GM18873 (cell line): ENCODE measurements at regions not wholly inside any gene's neighbourhood (a gene's known extent, or its start where the extent isn't known, plus 50 kb on each side); places are given as distances from the start of the nearest gene placed in this dataset.
"Not testable (repeated sequence)": the region's sequence is repeated elsewhere in the genome, so short reads cannot be mapped to it uniquely, and the experiment has no call there.

Experiments
- ATAC-seq: cut with Tn5 transposase; IDR thresholded peaks from one replicate; pipeline ENCODE4 v1.9.1; 2021; ENCODE audit warnings: mild to moderate bottlenecking, moderate library complexity, moderate number of reproducible peaks; ENCODE audit not compliant: unreplicated experiment, low FRiP score

DNA sequence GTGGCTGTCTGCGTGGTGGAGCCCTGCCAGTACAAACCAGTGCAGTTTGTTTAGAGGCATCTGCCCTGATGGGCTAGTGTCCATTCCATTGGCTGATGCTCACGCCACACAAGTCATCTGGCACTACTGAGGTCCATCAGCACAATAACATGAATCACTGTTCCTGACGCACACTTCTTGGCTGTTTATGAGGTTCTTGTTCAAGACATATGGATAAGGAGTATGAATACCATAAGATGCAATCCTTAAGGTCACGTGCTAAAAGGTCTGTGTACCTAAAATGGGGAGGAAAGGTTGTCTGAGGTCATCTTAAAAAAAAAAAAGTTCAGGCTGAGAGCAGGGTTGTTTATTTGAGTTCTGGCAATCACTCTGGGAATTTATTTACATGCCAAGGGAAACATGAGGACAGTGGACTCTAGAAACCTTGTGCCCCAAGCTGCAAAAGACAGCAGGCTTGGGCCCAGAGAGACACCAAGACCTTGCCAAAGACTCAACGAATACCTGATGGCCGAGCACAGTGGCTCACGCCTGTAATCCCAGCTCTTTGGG, 54.1 kb upstream of the SHLD1 start:
- ATAC-seq = no peak

DNA sequence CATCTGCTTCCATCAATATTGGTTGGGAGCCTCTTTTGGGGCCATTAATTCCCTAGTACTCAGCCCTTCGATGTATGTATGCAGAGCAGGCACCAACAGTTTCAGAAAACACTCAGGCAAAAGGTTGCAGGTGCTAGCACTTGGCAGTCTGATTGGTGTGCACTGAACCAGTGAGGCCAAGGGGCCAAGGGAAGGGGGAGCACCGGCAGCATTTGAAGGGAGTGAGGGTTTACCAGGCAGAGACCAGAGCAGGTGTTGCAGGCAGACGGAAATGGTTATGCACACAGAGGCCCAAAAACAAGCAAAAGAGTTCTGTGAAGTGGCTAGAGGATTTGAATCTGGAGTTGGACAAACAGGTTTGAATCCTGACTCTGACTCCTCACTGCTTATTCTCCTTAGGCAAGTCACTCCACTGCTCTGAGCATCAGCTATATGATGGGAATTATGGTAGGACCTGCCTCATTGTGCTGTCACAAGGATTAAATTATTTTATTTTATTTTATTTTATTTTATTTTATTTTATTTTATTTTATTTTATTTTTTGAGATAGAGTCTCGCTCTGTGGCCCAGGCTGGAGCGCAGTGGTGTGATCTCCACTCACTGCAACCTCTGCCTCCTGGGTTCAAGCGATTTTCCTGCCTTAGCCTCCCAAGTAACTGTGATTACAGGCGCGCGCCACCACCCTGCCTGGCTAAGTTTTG, 58.1 kb upstream of the SHLD1 start:
- peak; percentile 98 for ATAC-seq

DNA sequence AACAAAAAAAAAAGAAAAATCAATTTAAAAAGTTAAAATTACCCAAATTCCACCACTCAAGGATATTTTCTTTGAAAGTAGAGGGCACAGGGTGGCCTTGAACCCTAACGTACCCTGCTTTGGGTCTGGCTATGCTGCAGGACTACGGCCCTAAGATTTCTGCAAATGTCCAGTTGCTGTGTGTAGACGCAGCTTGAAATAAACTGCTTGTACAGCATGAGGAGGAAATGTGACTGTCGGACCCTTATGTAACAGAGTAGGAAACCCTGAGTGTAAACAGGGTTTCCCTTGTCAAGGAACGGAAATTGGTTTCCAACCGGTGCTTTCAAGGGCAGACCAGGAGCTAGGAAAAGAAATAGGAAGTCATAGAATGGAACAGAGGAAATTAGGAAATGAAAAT, 60.7 kb upstream of the SHLD1 start:
- no peak for ATAC-seq

DNA sequence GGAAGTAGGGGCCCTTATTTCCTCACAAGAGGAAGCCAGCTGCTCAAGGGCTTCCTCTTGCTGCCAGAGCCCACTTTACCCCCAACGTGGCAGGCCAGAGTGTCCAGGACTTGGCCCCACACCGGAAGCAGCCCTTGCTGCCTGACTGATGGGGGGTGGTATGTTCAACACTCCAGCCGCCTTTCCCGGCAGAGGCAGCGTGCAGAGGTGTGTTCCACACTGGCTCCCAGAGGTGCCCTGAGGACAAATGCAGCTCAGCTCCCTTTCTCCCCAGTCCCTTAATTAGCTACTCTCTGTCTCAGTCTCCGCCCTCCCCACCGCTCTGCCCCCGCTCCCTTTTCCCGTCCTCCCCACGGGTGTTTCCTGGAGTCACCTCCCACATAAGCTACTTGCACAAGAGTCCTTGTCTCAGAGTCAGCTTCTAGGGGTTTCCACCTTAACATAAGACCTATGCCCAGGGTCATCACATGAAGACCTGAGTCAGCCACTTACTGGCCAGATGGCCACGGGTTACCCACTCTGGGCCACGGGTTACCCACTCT, 61.7 kb upstream of the SHLD1 start:
- no peak for ATAC-seq

DNA sequence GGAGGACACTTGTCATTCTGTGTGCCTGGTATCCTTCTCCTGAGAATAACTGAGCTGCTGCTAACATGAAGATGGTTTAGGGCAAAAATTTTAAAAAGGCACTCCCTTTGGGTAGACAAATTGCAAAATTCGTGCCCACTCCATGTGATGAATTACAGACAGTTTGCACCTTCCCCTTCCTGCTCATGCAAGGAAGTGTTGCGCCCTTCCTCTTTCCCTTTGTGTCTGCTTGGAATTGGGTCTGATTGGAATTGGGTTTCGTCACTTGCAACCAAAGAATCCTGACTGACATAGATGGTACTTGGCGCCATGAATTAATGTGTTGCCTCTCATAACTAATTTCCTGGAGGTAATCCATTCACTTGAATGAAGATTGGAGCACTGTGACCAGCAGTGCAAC, 62.3 kb upstream of the SHLD1 start:
- ATAC-seq = no peak

DNA sequence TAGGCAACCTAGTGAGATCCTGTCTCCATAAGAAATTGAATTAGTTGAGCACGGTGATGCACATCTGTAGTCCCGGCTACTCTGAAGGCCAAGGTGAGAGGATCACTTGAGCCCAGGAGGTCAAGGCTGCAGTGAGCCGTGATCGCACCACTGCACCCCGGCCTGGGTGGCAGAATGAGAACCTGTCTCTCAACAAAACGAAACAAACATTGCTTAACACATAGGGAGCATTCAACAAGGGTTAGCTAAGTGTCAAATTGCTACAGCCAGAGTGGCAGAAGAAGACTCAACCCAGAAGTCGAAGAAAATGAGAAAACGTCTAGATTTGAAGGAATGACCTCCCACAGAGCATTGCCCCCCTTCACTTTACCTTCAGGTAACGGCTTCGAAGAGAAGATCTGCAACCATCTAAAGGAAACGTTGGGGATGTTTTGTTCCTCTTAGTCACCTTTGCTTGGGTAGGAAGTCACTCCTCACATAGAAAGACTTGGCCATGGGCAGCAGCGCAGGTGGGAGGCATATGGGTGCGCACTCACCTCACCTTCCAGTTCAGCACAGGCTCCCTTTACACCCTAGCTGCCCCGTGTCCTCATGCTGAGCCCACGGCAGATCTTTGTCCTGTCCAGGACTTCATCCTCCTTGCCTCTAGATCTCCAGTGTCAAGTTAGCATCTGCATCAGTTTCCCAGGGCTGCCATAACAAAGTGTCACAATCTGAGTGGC, 63.7 kb upstream of the SHLD1 start:
- no peak for ATAC-seq

DNA sequence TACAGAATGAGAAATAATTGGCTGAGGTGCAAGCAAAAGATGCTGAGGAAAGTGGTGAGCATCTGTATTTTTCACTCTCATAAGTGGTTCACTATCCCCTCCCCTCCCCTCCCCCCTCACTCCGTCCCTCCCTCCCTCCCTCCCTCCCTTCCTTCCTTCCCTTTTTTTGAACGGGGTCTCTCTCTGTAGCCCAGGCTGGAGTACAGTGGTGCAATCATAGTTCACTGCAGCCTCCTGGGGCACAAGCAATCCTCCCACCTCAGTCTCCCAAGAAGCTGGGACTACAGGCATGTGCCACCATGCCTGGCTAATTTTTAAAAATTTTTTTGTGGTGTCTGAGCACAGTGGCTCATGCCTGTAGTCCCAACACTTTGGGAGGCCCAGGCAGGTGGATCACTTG, 67.6 kb upstream of the SHLD1 start:
- ATAC-seq = not testable (repeated sequence)

DNA sequence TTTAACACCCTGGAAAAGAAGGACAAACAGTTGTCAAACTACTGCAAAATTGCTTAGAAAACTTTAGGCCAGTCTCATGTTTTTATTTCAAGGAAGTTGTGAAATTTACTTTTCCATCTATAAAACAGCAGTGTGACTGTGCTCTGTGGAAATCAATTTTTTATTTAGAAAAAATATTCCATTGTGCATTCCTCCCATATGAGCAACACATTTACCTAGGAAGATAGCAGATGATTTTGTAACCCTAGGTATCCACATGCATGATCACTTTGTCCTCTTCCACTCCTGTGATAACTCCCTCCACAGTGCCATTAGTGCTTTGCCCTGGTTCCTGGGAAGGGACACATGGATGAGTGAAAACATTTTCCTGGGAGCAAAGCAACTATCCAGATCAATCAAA, 69.4 kb upstream of the GPCPD1 start:
- ATAC-seq = no peak

DNA sequence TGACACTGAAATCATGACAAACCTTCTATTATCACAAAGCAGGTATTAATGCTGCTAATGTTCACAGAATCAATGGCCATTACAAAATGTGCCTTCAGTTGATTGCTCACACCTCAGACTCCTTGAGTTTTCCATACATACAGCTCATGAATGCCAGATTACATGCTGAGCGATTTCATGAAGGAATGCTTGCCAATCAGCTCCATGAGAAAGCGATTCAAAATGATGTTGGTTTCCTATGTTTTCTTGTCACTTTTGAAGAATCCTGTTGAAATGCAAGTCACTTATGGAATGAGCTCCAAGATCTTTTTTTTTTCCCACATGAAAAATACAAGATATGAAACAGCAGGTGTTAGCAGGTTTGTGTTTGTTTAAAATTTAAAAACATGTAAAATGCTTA, 68.0 kb upstream of the GPCPD1 start:
- no peak for ATAC-seq

DNA sequence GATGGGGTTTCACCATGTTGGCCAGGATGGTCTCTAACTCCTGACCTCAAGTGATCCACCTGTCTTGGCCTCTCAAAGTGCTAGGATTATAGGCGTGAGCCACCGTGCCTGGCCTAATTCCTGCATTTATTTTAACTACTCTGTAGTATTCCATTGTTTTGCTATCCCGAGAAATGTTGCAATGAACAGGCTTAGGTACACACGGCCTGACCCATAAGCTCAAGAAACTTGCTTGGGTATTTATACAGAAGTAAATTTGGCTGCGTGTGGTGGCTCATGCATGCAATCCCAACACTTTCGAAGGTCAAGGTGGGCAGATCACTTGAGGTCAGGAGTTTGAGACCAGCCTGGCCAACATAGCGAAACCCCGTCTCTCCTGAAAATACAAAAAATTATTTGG, 67.1 kb upstream of the GPCPD1 start:
- not testable (repeated sequence) for ATAC-seq

DNA sequence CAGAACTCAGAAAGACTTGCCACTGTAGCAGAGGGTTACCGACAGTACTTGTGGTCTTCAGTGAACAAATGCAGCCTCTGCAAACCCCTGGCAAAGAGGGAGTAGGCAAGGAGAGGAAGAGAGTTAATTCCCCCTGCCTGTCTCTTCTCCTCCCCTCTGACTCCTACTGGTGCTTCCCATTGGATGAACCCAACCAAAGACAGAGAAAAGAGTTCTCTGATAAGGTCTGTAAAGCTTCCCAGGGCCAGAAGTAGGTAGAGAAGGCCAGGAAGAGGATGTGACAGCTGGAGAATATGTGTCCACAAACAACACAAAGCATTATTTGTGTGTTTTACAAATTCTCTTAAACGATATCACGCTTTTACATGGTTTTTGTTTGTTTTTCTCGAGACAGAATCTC, 66.6 kb upstream of the GPCPD1 start:
- no peak for ATAC-seq

DNA sequence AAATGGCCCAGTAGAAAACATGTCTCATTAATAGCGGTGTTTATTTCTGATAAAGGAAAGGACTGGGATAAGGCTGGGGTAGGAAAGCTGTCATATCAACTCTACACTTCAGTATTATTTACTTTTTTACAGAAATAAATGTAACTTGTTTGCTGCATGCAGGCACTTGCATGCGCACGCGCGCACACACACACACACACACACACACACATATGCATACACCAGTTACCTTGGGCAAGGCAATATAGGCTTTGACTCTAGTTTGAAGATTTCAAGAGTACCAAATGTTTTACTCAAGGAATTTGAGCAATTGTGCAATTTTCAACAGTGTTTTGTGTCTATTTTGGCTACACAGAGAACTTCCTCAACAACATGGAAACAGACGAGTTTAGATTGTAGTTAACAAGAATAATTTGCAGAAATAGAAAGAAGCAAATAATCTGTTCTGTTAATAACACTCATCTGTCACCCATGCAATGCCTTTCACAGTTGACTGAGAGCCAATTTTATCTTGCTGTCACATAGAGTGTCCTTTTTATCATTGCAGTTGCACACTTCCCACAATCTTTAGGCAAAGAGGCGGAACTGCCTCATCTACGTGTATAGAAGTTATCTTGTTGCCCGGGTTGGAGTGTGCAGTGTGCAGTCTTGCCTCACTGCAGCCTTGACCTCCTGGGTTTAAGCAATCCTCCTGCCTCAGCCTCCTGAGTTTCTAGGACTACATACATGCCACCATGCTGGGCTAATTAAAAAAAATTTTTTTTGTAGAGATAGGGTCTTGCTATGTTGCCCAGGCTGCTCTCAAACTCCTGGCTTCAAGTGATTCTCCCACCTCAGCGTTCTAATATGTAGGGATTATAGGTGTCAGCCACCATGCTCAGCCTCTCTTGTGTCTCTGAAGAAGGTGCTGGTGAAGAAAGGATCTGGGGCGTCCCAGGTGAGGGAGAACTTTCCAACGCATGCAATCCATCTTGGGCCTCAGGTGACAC, 64.6 kb upstream of the GPCPD1 start:
- no peak for ATAC-seq

DNA sequence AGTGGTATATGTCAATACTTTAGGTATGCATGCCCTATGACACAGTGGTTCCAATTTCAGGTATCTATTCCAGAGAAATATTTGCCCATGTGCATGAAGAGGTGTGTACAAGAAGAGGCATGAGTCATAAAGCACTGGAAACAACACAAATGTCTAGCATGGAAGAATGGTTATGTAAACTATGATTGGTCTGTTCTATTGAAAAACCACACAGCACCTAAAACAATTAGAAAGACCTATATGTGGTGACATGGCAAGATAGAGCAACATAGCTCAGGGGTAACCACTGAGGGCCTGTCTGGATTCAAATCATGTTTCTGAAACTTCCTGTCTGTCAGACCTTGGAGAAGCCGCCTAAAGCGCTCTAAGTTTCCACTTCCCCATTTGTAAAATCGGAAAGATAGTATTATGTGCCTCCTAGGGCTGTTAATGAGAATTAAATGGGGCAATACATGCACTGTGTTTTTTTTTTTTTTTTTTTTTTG, 63.4 kb upstream of the GPCPD1 start:
- ATAC-seq = peak; percentile 88

DNA sequence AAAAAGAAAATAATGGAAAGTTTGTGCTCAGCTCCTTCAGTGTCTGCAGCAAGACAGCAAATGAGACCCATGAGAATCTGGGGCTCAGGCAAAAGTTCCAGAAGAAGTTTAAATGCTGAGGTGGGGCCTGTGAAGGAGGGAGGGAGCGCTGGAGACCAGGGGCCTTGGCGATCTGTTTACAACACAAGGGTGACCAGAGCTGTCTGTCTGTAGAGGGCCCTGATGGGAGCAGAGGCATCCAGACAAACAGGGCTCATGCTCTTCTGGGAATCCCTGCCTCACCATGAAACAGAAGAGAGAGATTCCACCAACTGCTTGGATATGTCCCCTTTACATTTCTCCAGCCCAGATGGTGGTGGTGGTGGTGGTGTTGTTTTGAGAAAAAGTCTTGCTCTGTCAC, 60.1 kb upstream of the GPCPD1 start:
- ATAC-seq = no peak

DNA sequence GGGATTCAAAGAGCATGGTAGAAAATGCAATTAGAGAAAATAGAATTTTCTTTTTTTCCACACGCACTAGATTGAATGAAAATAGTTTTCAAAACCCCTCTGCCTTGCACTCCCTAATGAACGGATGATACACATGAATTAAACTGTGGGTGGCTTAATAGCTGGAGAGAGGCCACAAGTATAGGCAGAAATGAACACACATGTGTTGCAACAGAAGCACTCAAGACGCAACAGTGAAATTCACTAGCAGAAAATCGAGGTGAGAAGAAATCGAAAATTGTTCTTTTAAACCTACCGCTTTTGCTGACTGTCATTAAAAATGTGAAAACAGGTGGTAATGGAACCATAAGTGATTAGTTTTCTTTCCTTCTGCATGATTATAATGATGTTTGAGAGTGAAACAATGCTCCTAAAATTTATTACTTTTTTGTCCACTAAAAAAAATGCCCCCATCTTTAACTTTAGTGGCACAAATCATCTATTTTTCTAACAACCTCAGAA, 59.3 kb upstream of the GPCPD1 start:
- ATAC-seq = no peak

DNA sequence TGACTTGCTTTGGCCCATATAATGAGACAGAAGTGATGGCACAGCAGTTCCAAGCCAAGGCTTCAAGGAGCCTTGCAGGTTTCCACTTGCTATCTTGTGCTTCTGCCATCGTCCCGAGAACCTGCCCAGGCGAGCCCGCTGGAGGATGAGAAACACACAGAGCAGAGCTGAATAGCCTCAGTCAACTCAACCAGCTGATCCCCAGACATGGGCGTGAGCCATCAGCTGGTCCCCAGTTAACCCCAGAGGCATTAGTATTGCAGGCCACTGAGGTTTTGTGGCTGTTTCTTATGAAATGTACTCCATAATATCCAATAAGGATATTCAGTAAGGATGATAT, 57.7 kb upstream of the GPCPD1 start:
- no peak for ATAC-seq

DNA sequence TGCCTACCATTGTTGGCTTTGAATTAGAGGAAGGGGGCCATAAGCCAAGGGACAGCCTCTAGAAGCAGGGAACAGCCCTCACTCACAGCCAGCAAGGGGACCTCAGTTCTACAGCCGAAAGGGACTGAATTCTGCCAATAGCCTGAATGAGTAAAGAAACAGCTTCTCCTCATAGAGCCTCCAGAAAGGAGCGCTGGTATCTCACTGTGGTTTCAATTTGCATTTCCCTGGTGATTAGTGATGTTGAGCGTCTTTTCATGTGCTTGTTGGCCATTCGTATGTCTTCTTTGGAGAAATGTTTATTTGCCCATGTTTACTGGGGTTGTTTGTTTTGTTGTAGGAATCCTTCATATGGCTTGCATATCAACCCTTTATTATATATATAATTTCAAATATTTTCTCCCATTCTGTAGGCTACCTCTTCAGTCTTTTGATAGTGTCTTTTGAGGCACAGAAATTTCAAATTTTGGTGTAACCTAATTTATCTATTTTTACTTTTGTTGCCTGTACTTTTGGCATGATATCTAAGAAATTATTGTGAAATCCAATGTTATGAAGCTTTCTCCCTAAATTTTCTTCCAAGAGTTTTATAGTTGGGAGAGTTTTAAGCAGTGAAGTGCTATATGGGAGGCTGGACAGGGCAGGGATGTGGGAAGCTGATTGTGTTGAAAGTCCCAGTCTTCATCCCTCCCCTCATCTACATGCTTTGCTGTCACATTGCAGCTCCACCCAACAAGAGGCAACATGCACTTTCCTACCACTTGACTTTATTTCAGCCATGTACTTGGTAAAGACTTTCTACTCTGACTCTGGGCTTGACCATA, 57.1 kb upstream of the GPCPD1 start:
- no peak for ATAC-seq

DNA sequence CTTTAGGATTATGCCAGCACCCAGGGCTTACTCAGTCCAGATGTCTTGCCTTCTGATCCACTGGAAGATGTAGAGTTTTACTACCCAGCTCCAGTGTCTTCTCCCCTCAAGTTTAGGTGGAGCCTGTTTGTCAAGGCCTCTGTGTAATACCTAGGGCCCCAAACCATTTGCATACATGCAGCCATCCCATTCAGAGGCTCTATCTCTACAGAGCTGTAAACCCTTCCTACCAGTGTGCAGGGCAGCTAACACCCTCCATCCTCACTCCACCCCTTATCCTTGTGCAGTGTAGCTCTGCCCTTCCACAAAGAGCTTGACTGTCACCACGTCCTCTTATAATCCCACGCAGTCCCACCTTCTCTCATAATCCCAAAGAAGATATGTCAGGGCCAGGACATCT, 54.6 kb upstream of the GPCPD1 start:
- ATAC-seq = no peak

DNA sequence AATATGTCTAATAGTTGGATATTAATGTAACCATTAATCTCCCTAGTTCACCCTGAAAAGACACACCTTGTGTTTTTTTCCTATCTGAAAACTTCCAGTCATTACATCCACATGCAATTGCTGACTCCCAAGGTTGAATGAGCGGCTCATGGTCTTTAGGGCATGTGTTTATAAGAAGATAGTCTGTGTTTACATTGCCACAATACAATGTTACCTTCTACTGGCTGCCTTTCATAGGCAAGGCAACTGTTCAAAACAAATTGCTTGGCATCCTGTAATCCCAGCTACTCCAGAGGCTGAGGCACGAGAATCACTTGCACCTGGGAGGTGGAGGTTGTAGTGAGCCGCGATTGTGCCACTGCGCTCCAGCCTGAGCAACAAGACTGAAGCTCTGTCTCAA, 52.6 kb upstream of the GPCPD1 start:
- ATAC-seq = no peak

DNA sequence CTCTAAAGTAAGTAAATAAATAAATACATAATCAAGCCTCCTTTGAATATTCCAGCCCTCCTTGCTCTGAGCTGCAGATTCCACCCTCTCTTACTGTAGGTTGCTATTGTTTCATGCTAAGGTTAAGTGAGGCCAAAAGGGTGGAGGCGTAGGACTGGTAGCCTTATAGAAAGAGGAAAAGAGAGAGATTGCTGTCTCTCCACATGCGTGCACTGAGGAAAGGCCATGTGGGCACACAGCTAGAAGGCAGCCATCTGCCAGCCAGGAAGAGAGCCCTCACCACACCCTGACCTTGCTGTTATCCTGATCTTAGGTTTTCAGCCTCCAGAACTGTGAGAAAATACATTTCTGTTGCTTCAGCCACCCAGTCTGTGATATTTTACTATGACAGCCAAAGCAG, 52.0 kb upstream of the GPCPD1 start:
- no peak for ATAC-seq
